ENCODE measurements at regions not wholly inside any gene's neighbourhood (a gene's known extent, or its start where the extent isn't known, plus 50 kb on each side); places are given as distances from the start of the nearest gene placed in this dataset.

DNA sequence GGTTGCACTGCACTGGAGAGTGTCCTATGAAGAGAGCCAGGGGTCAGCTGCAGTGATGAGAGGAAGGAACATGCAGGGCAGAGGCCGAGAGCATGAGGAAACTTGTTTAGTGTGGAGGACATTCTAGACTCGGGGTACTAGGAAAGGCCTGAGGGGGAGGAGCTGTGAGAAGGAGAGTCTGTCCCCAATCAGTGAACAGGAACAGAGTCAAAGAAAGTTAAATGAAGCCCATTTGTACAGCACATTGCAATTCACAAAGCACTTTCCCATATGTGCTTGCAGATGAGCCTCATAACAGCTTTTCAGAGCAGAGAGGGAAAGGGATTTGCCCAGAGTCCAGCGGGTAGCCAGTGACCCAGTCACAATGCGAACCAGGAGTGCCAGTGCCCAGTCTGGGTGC lies 83.4 kb downstream of the NAV1 start:
- Histone ChIP-seq H3K36me3 (ENCODE audit: control insufficient read depth, insufficient read depth, low read length) (no peaks in the 10 kb centered on the region), H3K4me2 (ENCODE audit: low read length) (no peak overlapping the region)
- TF ChIP-seq, protein P1, sequence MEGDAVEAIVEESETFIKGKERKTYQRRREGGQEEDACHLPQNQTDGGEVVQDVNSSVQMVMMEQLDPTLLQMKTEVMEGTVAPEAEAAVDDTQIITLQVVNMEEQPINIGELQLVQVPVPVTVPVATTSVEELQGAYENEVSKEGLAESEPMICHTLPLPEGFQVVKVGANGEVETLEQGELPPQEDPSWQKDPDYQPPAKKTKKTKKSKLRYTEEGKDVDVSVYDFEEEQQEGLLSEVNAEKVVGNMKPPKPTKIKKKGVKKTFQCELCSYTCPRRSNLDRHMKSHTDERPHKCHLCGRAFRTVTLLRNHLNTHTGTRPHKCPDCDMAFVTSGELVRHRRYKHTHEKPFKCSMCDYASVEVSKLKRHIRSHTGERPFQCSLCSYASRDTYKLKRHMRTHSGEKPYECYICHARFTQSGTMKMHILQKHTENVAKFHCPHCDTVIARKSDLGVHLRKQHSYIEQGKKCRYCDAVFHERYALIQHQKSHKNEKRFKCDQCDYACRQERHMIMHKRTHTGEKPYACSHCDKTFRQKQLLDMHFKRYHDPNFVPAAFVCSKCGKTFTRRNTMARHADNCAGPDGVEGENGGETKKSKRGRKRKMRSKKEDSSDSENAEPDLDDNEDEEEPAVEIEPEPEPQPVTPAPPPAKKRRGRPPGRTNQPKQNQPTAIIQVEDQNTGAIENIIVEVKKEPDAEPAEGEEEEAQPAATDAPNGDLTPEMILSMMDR (IDR thresholded peaks at IDR 0.05): no peak

DNA sequence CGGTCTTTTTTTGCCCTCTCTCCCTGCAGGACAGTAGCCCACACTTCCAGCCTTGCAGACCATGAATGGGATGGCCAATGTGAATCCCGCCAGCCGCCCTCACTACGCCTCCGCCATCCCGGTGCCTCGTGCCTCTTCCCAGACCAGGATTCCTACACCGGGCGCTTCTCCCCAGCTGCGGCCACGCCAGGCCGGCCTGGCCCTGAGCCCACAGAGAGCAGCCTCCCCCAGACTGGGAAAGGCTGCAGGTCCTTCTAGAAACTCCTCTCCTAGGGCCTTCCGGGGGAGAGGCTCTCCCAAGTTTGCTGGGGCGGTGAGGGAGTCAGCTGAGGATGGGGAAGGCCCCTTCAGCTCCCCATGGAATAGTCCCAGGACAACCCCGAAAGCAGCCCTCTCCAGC lies 83.9 kb downstream of the NAV1 start:
- no peaks in the 10 kb centered on the region for H3K9me3 ChIP-seq (ENCODE audit: control insufficient read depth, low read length)
- H3K4me1 ChIP-seq: no peaks in the 10 kb centered on the region
- H3K36me3 ChIP-seq (ENCODE audit: control insufficient read depth, insufficient read depth, low read length): no peaks in the 10 kb centered on the region
- no peak overlapping the region for H3K4me3 ChIP-seq (ENCODE audit: low read depth, low read length)
- no peak overlapping the region for H3K9ac ChIP-seq
- no peak overlapping the region for H3K27ac ChIP-seq
- H3K79me2 ChIP-seq: no peaks in the 10 kb centered on the region
- H3K27me3 ChIP-seq (ENCODE audit: control insufficient read depth, insufficient read depth, low read length): no peaks in the 10 kb centered on the region
- no peak overlapping the region for H2AFZ ChIP-seq
- no peak overlapping the region for H3K4me2 ChIP-seq (ENCODE audit: low read length)
- TF ChIP-seq, protein P1 (IDR thresholded peaks at IDR 0.05): no peak

More for the DNA sequence above, 83.4 kb downstream of the NAV1 start:
- Histone ChIP-seq H3K4me1 (no peaks in the 10 kb centered on the region), H3K27ac (no peak overlapping the region), H3K9me3 (ENCODE audit: control insufficient read depth, low read length) (no peaks in the 10 kb centered on the region), H3K27me3 (ENCODE audit: control insufficient read depth, insufficient read depth, low read length) (no peaks in the 10 kb centered on the region), H2AFZ (no peak overlapping the region), H3K79me2 (no peaks in the 10 kb centered on the region), H3K4me3 (ENCODE audit: low read depth, low read length) (no peak overlapping the region), H3K9ac (no peak overlapping the region)

DNA sequence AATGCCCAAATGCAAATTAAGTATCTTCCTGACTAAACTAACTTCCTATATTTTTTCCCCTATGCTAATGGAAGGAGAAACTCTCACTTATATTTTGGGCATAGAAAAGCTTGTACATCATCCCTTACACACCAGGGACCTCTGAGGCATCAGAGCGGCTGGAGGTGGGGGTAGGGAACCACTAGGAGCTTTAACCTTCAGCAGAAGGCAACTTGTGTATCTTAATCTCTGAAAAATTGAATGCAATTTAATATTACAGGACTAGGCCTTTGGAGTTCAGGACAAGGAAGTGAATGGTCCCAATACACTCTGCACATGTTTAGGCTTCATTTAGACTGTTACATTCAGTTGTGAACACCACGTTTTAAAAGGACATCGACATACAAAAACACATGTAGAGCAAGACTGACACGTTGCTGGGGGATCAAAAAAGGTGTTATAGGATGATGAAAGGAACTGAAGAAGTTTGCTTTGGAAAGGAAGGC lies 85.9 kb downstream of the NAV1 start:
- H3K4me1 ChIP-seq: no peaks in the 10 kb centered on the region
- no peak overlapping the region for H3K27ac ChIP-seq

DNA sequence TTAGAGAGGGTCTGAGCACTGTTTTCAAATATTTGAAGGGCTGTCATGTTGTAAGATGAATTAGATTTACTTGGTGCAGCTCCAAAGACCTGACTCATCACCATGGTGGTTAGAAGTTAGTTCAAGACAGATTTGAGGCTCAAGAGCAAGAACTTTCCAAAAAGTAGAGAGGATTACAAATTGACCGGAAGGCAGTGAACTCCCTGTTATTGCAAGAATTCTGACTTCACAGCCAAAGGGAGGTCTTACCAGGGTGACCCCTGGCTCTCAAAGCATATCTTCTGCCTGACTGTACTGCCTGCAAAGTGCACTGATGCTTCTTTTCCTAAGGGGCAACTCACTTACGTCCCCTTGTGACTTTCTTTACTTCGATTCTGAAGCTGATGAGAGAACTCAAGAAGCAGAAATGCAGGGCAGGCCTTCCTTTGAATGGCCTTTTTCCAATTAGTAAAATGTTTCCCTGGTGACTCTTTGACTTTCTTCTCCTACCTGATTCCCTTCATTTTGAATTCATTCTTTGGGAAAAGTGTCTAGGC lies 86.4 kb downstream of the NAV1 start:
- TF ChIP-seq, protein P1 (IDR thresholded peaks at IDR 0.05): no peak
- Histone ChIP-seq H3K79me2 (no peaks in the 10 kb centered on the region), H3K27me3 (ENCODE audit: control insufficient read depth, insufficient read depth, low read length) (no peaks in the 10 kb centered on the region), H3K9me3 (ENCODE audit: control insufficient read depth, low read length) (no peaks in the 10 kb centered on the region), H3K4me1 (no peaks in the 10 kb centered on the region), H3K9ac (no peak overlapping the region), H3K27ac (no peak overlapping the region), H3K4me3 (ENCODE audit: low read depth, low read length) (no peak overlapping the region), H3K36me3 (ENCODE audit: control insufficient read depth, insufficient read depth, low read length) (no peaks in the 10 kb centered on the region), H3K4me2 (ENCODE audit: low read length) (no peak overlapping the region), H2AFZ (no peak overlapping the region)

More for the DNA sequence above, 85.9 kb downstream of the NAV1 start:
- Histone ChIP-seq H3K36me3 (ENCODE audit: control insufficient read depth, insufficient read depth, low read length) (no peaks in the 10 kb centered on the region), H3K27me3 (ENCODE audit: control insufficient read depth, insufficient read depth, low read length) (no peaks in the 10 kb centered on the region), H3K79me2 (no peaks in the 10 kb centered on the region), H3K4me2 (ENCODE audit: low read length) (no peak overlapping the region), H2AFZ (no peak overlapping the region), H3K9me3 (ENCODE audit: control insufficient read depth, low read length) (no peaks in the 10 kb centered on the region), H3K4me3 (ENCODE audit: low read depth, low read length) (no peak overlapping the region), H3K9ac (no peak overlapping the region)
- TF ChIP-seq, protein P1 (IDR thresholded peaks at IDR 0.05): no peak

DNA sequence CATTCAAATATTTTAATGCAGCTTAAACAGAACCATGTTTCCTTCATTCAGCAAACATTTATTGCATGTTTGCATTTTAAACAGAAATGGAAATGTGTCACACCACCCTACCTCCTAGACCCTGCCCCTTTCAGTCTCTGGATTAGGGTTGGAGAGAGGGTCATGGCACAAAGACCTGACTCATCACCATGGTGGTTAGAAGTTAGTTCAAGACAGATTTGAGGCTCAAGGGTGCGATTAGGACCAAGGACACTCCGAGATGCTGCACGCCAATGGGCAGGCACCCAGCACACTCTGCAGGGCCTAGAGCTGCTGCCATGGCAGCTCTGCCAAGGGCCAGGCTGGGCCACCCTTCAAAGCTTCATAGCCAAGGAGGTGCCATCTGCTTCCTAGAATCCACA lies 86.9 kb downstream of the NAV1 start:
- Histone ChIP-seq H3K4me1 (no peaks in the 10 kb centered on the region), H3K36me3 (ENCODE audit: control insufficient read depth, insufficient read depth, low read length) (no peaks in the 10 kb centered on the region), H3K4me2 (ENCODE audit: low read length) (no peak overlapping the region), H3K4me3 (ENCODE audit: low read depth, low read length) (no peak overlapping the region), H2AFZ (no peak overlapping the region), H3K27me3 (ENCODE audit: control insufficient read depth, insufficient read depth, low read length) (no peaks in the 10 kb centered on the region), H3K9me3 (ENCODE audit: control insufficient read depth, low read length) (no peaks in the 10 kb centered on the region), H3K79me2 (no peaks in the 10 kb centered on the region), H3K27ac (no peak overlapping the region), H3K9ac (no peak overlapping the region)
- TF ChIP-seq, protein P1 (IDR thresholded peaks at IDR 0.05): no peak
